Fibroblast of peridontal ligament (primary cell): ENCODE measurements at regions not wholly inside any gene's neighbourhood (a gene's known extent, or its start where the extent isn't known, plus 50 kb on each side); places are given as distances from the start of the nearest gene placed in this dataset.
"Not testable (repeated sequence)": the region's sequence is repeated elsewhere in the genome, so short reads cannot be mapped to it uniquely, and the experiment has no call there.

Experiments
- DNase-seq: peaks from one replicate; pipeline ENCODE4 v3.0.0-alpha.2; 2010; ENCODE audit errors: extremely low read depth

DNA sequence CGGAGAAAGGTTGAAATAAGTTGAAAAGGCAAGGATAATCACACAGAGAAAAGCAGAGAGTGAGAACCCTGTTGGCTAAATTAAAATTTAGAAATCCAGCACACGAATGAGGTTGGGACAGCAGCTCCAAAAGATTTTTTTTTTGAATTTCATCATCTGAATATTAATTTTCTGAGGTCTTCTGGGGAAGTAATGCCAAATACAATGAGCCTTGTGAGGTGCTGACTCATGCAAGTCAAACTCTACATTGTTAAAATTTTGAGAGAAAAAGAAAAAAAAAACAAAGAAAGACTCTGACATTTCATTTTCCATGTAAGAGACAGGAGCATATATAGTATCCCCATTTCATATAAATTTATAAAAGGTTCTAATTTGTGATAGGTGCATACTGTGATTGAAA lies 614.2 kb upstream of the CDH2 start:
- DNase-seq = peak; percentile 47

DNA sequence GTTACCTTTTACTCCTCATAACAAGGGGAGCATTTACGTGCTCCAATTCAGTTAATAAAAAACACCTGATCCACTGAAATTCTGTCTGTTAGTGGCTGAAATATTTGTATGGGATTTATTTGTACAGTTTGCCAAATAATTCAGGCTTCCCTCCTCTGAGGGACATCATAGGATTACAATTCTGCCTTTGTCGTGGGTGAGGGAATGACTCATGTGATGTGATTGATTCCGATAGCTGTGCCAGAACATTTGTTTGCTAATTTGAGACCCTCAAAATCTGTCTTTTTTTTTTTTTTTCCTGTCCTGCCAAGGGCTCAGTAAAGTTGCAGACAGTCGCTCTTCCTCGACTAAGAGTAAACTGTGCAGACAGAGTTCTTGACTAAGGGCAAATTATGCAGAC lies 612.6 kb upstream of the CDH2 start:
- DNase-seq = no peak

DNA sequence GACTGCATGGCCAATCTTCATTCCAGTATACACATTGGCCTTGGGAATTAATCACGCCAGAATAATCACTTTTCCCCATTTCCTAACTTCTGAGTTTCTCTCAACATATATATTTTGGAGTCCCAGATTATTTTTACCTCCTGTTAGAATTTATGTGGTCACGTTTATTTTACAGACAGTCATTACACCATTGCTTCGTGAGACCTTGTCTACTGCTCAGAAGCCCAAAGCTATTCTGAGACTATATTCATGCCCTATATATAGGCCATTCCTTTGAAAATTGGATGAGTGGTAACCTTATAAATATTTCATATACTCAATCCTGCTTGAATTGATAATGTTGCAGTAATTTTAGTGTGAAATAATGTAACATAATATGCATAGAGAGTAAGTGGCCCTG lies 610.0 kb upstream of the CDH2 start:
- DNase-seq = no peak

DNA sequence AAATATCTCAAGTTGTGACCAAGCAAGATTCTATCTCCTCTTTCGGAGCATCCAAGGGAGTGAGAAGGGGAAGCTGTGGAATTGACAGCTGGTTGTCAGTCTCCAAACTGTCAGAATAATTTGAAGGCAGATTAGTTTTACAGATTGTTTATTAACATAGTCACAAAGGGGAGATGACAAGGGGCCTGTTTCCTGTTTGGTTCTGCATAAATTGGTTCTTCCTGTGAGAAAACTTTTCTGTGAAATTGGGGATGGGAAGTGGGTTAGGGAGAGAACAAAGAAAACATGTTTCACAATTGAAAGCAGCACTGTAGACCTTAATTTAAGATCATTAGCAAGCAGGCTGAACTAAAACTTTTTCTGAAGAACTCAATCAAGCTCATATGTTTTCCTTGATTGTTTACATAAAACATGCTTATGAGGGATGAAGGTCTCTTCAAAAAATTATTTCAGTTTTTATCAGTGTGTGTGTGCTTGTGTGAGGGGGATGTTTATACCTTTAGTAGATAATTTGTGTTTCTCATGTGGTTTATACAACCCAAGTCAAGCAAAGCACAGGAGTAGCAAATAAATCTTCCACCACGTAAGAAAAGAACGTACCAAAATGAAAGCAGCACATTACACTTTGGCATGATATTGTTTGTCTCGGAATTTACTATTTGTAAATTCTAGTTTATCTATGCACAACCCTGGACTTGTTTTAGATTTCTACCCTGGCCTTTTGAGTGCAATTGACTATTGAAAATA lies 604.9 kb upstream of the CDH2 start:
- DNase-seq = no peak

DNA sequence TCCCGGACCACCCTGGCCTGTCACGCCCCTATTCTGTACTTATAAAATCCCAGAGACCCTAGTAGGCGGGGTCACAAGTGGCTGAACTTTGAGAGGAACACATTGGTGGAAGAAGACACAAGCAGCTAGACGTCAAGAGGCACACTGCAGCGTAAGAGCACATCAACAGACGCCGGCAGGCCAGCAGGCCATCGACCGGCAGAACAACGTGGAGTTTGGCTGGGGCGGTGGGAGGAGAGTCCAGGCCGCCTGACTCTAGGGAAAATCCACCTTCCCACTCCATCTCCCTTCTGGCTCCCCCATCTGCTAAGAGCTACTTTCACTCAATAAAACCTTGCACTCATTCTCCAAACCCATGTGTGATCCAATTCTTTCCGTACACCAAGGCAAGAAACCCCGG lies 601.8 kb upstream of the CDH2 start:
- DNase-seq = no peak

DNA sequence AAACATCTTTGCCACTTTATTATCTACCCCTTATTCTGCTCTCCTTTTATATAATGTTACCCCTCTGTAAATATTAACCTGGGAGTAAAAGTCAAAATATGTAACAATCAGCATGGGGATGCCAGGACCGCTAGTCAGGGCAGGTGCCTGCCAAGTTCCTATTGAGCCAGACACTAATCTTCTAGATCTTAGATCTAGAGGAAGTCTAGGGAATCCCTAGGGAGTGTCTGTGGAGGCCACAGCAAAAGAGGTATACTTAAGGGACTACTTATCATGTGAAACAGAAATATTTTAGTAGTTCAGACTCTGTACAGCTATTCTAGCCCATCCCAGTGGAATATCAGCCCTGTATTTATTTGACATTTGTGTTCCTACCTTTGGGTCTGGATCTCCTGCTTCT lies 600.8 kb upstream of the CDH2 start:
- no peak for DNase-seq

DNA sequence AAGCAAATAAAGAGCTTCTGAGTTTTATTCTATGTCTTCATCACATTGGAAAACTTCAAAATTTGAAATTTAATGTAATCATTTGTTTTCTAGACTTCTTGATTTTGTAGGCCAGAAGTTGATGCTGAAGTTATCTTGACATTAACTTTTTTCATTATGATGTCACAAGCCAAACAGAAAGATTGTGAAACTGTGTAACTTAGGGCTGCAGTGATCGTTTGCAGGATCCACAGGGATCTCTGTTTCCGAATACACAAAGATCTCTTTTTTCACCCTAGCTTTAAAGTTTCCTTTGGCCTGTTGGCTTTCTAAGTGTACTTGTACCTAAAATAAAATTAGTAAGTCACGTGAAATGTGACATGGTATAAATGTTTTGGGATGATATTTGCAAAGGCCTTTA lies 594.9 kb upstream of the CDH2 start:
- DNase-seq = no peak

DNA sequence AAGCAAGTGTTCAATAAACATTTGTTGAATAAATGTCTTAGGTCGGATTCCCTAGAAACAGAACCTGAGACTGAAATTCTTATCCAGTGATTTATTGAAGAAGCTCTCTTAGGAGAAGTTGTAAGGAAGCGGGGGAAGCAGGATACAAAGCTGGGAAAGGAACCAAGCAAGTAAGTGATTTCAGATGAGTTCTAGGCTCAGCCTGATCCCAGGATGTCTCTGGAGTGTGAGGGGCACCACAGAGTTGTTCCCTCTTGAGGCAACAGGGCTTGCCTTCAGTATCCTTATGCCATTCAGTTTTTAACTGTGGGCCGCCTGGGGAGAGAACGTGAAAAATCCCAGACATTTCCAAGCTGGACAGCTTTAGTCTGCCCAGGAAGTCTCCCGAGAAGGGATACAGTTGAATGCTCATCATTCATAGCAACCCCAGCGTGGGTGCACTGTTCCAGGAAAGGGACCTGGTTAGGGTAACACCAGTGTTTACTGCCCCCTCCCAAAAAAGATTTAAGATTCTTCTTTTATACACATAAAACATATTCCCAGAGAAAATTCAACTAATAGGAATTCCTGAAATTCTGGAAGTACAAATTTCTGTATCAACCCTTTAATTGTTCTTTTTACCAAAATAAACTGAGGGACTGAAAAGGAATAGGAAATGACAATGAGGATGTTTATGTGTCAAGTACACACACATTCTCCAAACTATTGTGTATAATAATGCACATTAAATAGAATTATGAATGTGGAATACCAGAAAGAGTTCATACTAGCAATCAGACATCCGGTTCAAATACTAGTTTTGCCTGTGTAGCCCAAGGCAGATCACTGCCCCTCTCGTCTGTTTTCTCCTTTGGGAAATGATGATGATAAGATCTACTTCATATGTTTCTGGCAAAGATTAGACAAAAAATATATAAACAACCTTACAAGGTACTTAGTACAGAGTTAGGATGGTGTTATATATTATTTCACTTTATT lies 592.1 kb upstream of the CDH2 start:
- DNase-seq = peak; percentile 38

DNA sequence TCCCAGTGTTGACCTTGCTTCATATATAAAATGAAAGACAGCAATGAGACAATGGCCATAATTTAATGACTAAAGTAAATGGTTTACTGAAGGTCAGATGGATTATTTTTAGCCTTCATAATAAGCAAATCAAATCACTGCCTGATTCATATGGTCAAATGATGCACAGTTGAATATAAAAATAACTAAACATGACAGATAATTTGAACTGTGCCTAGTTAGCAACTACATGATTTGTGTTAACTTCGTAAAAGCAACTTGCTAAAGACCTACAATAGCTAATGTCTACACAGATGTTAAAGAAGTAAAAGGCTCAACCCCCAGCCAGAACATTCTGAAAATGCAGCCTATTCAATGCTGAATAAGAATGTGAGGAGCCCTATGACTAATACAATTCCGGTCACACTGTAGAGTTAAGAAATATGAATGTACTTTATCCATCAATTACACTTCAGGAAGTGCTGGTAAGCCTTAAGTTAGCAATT lies 590.8 kb upstream of the CDH2 start:
- DNase-seq = peak; percentile 73

DNA sequence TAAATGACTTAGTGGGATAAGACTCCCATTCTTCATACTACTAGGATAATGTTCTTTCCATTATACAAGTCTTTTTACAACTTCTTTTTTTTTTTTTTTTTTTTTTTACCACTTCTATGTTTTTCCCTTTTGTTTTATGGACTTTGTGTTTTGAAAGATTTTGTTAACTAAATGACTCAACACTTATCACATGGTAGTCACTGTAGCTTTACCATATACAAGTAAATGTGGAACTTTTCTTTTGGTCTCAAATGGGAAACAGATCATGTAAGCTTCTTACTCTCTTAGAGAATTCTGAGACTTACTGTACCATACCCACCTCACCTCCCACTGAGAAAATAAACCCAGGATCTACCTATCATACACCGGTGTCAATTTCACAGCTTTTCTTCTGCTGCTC lies 590.3 kb upstream of the CDH2 start:
- DNase-seq = peak; percentile 54

DNA sequence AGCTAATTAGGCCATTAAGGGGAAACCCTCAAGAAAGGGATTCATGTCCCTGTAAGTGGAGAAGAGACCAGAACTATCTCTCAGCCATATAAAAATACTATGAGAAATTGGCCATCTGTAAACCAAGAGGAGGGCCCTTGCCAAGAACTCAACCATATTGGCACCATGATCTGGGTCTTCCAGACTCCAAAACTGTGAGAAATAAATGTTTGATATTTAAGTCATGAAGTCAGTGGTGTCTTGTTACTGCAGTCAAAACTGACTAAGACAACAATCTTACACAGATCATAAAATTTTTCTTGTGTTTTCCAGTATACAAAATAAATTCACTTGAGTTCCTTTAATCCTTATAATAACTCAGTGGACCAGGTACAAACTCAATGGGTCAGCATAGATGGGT lies 589.8 kb upstream of the CDH2 start:
- DNase-seq = peak; percentile 66

DNA sequence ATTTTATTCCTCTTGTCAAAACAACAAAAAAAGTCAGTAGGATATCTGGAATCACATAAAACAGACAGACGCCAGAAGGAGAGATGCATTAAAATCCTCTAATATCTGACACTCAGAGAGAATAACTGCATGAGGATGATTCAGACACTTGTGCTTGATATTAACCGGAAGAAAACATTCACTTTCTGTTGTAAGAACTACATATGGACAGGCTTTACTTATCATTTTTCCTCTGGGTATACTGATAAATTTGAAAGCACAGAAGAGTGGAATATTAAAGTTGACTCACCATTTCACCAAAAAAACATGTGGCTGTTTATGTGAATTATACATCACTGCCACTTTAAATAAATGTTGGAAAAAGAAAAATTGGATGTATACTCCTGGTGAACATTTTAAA lies 589.1 kb upstream of the CDH2 start:
- DNase-seq = peak; percentile 14

DNA sequence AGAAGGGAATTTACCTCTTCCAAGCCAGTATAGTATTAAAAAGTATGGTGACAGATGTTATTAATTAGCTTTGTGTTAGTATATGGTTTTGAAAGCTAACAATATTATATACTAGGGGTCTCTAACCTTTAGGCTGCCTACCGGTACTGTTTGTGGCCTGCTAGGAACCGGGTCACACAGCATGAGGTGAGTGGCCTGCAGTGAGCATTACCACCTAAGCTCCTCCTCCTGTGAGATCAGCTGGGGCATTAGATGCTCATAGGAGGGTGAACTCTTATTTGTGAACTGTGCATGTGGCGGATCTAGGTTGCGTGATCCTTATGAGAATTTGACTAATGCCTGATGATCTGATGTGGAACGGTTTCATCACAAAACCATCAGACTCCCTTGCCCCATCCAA lies 583.4 kb upstream of the CDH2 start:
- DNase-seq = no peak

DNA sequence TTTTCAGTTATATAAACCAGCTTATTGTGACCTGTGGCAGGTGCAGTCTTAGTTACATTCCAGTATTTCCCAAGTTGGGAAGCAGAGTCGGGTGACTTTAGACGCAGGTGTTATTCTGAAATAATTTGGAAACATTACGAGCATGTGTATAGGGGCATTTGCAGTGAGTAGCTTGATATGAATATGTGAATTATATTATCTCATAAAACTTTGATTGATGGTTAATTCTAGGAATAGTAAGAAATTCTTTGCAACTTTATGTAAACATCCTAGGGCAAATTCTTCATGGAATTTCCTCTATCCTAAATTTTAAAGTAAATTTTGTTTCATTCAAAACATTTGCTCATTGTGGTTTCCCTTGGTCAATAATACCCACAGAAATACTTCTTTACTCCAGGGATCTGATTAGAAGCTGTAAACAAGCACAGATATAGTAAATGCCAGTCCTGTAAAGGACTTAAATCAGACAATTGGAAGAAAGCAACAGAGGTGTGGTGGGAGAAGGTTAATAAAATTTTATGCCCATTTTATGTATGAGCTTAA lies 580.6 kb upstream of the CDH2 start:
- DNase-seq = peak; percentile 43

DNA sequence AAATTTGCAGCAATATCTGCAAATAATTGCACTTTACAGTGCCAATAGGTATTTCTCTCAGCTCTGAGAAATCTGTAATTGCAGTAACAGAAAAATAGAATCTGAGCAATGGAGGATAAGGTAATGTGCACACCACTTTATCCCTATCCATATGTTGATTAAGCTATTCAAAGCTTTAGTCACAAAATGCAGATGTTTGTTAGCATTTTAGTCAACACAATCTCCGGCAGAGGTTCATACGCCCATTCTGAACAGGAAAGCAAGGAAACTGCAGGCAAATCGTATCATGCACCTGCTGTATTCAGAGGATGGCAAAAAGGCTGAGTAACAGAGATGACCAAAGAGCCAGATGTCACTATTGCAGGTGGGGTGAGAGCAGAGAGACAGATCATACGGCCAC lies 566.2 kb upstream of the CDH2 start:
- DNase-seq = no peak

DNA sequence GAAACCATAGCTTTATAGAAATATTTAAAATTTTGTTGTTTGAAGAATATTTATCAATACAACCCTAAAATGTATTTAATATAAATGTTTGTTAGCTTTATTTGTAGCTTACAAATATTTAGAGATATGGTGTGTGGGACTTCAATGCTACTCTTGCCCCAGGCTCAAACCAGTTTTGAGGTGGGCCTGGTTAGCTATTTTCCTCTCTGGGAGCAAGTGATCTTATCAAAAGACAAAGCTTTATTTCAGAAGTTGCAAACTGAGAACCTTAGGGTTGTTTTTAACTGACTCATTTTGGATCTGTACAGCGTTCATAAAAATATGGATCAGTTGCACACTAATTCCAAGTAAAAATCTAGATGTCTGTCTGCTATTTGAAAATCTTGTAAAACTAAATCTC lies 563.6 kb upstream of the CDH2 start:
- no peak for DNase-seq

DNA sequence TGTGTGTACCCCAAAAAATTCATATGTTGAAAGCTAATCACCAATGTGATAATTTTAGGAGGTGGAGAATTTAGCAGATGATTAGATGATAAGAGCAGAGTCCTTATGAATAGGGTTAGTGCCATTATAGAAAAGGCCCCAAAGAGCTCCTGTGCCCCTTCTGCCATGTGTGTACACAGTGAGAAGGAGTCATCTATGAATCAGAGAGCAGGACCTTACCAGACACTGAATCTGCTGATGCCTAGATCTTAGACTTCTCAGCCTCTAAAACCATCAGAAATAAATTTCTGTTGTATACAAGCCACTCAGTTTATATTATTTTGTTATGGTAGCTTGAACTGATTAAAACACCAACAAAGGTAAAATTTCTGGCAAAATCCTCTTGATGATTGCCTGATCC lies 560.0 kb upstream of the CDH2 start:
- no peak for DNase-seq

DNA sequence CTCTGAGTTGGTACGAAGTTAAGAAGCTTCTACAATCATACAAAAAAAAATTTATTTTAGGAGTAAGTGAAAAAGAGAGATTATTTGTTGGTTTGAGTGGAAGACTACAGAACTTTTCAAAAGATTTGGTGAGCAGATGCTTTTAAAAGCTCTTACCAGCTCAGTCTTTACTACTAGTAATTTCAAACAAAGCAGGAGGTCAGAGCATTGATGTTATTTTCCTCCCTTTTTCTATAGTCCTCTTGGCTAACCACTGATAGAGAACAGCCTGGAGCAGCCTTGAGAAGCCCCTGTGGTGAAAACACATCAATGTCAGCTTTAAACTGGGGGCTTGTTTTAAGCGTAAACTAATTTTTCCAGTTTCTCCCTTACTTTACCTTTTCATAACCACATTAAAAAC lies 559.3 kb upstream of the CDH2 start:
- DNase-seq = no peak

DNA sequence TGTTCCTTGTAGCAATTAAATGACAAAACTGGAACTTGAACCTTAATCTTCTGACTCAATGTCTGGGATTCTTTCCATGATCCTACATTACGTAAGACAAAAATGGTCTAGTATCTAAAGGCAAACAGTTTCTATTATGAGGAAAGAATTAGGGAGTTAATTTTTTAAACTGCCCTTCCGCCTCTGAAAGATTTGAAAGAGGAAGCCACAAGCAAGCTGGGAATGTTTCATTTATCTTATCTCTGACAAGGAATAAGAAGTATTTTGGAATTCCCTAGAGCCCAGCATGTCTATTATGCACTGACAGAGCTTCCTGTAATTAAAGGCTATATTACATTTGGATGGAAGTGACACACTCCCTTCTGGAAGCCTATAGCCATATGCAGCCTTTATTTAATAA lies 558.8 kb upstream of the CDH2 start:
- DNase-seq = peak; percentile 89

DNA sequence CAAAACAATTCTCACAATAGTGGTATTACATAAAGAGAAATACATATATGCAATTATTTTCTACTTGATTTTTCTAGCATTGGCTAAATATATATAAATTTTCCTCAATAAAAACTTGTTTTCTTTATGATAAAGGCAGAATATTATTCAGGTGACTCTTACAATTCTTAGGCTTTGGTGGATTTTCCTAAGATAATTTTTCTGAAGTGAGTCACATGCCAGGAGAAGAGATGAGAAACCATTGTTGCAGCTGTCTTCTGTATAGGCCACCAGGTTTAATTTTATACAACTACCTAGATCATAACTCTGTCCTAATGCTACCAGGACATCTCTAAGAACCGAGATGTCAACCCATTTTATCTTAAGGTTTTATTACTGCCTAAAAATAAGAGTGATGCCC lies 552.4 kb upstream of the CDH2 start:
- no peak for DNase-seq

DNA sequence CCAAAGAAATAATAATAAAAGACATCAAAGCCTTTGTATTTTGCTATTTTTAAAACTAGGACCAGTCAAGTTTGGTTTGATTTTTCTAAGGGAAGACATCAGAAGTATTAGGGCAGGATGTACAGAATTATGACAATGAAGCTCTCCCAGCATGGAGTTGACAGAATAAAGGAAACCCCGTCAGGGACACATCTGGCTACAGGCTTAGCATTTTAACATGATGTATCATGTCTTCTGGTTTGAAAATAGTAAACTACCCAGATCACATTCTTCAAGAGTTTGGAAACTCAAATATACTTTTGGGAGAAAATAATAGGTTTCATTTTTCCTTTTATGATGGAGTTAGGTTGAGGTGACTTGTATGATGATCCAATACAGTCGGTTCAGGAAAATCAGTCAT lies 552.0 kb upstream of the CDH2 start:
- DNase-seq = peak; percentile 30

DNA sequence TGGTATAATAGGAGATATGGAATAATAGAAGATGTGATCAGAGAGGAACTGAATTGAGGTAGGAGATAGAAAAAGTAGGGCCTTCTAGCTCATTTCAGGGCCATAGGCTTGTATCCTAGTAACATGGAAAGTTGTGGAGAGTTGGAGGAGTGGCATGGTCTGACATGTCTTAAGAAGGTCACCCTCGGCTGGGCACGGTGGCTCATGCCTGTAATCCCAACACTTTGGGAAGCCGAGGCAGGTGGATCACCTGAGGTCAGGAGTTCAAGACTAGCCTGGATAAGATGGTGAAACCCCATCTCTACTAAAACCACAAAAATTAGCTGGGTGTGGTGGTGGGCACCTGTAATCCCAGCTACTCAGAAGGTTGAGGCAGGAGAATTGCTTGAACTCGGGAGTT lies 550.3 kb upstream of the CDH2 start:
- DNase-seq = not testable (repeated sequence)

DNA sequence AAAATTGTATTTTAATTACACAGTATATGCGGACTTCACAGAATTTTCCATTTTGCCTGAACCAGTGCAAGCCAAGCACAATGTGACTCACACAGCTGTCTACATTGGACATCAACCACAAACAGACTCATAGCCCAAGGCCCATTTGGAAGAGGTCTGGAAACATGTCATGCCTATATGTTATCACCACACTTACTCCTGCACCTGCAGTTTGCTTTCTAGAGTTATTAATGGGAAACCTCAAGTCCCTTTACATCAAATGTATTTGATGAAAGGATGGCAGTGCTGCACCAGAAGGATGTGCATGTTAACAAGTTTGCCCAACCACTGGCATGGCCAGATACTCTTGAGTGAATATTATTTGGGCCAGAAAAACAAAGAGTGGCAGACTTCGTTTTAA lies 548.9 kb upstream of the CDH2 start:
- DNase-seq = peak; percentile 9
